OCI-LY3 (cell line): ENCODE measurements at regions not wholly inside any gene's neighbourhood (a gene's known extent, or its start where the extent isn't known, plus 50 kb on each side); places are given as distances from the start of the nearest gene placed in this dataset.

Source experiments
- H2AFZ ChIP-seq: fragments of 200-600, 300-600 bp; shearing (Covaris generic); 2 replicates; pipeline ENCODE4 v1.6.0; 2014; ENCODE audit warnings: antibody characterized with exemption, low read depth, low read length
- H3K27ac ChIP-seq: fragments of 200-600, 300-600 bp; sonication (generic); 2 replicates; pipeline ENCODE4 v1.5.1; 2014; ENCODE audit warnings: mild to moderate bottlenecking, low read length, moderate library complexity, mixed read lengths
- H3K27me3 ChIP-seq: fragments of 200-600, 300-600 bp; sonication (generic); 2 replicates; pipeline ENCODE4 v1.6.1; 2014; ENCODE audit warnings: low read depth, low read length, mixed read lengths
- H3K36me3 ChIP-seq: fragments of 200-600, 300-600 bp; sonication (generic); replicated peaks from 2 replicates; pipeline ENCODE3; 2014; ENCODE audit warnings: low read depth, low read length, mixed read lengths
- H3K4me1 ChIP-seq: fragments of 300-600, 200-600 bp; sonication (generic); 2 replicates; pipeline ENCODE4 v1.6.1; 2014; ENCODE audit warnings: low read length, mixed read lengths
- H3K4me2 ChIP-seq: fragments of 200-600, 300-600 bp; sonication (generic); 2 replicates; pipeline ENCODE4 v1.6.1; 2014; ENCODE audit warnings: low read length, mixed read lengths
- H3K4me3 ChIP-seq: fragments of 300-600, 200-600 bp; sonication (generic); 2 replicates; pipeline ENCODE4 v1.5.1; 2014; ENCODE audit warnings: antibody characterized with exemption, mild to moderate bottlenecking, low read length, moderate library complexity
- H3K79me2 ChIP-seq: fragments of 300-600, 200-600 bp; shearing (Covaris generic); 2 replicates; pipeline ENCODE4 v1.6.1; 2014; ENCODE audit warnings: mild to moderate bottlenecking, low read length, mixed read lengths
- H3K9ac ChIP-seq: fragments of 300-600, 200-600 bp; shearing (Covaris generic); 2 replicates; pipeline ENCODE4 v1.6.0; 2014; ENCODE audit warnings: mild to moderate bottlenecking, low read length, moderate library complexity
- H3K9me3 ChIP-seq: fragments of 200-600, 300-600 bp; shearing (Covaris generic); 2 replicates; pipeline ENCODE4 v1.6.1; 2014; ENCODE audit warnings: low read length, mixed read lengths; ENCODE audit not compliant: insufficient read depth
- H4K20me1 ChIP-seq: fragments of 200-600, 300-600 bp; sonication (generic); 2 replicates; pipeline ENCODE4 v1.6.1; 2016; ENCODE audit warnings: low read length, mixed read lengths; ENCODE audit not compliant: insufficient read depth
- EZH2phosphoT487 ChIP-seq: fragments of 200-600 bp; shearing (Covaris generic); IDR thresholded peaks from 2 replicates; pipeline ENCODE4 v1.6.1; 2018; ENCODE audit warnings: antibody characterized with exemption, mixed run types, low read depth
- TF ChIP-seq, protein P1 (sequence below): fragments of 200-600, 300-600 bp; sonication (generic); IDR thresholded peaks from 2 replicates; pipeline ENCODE4 v1.5.1; 2014; ENCODE audit warnings: antibody characterized with exemption, low read length, low read depth

DNA sequence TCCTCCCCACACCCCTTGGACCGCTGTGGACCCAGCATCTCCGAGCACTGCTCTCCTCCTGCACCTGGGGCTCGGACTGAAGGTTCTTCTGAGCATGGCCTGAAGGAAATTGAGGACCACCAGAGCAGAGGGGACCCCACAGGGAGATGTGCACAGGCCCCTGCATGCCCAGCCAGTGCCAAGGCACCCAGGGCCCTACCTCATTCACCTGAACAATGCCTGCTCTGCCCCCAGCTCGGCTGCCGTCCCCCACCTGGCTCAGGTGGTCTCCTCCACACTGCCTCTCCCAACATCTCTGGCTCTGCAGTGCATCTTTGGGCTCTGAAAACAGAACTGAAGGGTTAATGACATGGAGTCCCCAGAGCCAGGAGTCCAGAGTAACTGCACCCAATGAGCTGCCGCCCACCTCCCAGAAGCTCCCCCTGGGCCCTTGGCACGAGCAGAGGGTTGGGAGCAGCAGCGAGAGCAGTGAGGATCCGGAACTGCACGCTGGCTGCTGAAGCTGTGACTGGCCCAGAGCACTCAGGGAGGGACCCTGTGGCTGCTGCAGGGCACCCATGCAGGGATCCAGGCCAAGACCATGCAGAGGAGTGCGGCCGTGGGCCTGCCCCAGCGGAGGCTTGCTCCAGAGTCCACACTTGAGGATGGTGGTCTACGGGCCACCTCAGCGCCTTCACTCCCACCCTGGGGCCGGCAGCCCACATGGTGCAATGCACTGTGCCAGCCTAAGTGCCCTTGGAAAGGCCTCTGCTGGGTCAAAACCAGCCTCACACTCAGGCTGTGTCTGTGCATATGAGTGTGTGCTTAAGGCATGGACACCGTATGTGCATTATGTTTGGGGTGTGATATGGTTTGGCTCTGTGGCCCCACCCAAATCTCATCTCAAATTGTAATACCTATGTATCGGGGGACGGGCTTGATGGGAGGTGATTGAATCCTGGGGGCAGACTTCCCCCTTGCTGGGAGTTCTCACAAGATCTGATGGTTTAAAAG, 686.1 kb downstream of the TBC1D22A start:
- H3K27me3 ChIP-seq: no peaks in the 10 kb centered on the region
- no peak overlapping the region for H2AFZ ChIP-seq
- H3K4me1 ChIP-seq: no peaks in the 10 kb centered on the region
- no peak overlapping the region for H3K4me3 ChIP-seq
- no peak overlapping the region for H3K4me2 ChIP-seq
- no peaks in the 10 kb centered on the region for H3K79me2 ChIP-seq
- no peak for TF ChIP-seq EZH2phosphoT487
- TF ChIP-seq, protein P1, sequence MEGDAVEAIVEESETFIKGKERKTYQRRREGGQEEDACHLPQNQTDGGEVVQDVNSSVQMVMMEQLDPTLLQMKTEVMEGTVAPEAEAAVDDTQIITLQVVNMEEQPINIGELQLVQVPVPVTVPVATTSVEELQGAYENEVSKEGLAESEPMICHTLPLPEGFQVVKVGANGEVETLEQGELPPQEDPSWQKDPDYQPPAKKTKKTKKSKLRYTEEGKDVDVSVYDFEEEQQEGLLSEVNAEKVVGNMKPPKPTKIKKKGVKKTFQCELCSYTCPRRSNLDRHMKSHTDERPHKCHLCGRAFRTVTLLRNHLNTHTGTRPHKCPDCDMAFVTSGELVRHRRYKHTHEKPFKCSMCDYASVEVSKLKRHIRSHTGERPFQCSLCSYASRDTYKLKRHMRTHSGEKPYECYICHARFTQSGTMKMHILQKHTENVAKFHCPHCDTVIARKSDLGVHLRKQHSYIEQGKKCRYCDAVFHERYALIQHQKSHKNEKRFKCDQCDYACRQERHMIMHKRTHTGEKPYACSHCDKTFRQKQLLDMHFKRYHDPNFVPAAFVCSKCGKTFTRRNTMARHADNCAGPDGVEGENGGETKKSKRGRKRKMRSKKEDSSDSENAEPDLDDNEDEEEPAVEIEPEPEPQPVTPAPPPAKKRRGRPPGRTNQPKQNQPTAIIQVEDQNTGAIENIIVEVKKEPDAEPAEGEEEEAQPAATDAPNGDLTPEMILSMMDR: no peak
- no peaks in the 10 kb centered on the region for H3K36me3 ChIP-seq
- H3K27ac ChIP-seq: no peak overlapping the region
- H3K9ac ChIP-seq: no peak overlapping the region
- no peaks in the 10 kb centered on the region for H4K20me1 ChIP-seq
- peaks cover under 1% of the 10 kb centered on the region; the same call in 1 of the 2 replicates for H3K9me3 ChIP-seq

DNA sequence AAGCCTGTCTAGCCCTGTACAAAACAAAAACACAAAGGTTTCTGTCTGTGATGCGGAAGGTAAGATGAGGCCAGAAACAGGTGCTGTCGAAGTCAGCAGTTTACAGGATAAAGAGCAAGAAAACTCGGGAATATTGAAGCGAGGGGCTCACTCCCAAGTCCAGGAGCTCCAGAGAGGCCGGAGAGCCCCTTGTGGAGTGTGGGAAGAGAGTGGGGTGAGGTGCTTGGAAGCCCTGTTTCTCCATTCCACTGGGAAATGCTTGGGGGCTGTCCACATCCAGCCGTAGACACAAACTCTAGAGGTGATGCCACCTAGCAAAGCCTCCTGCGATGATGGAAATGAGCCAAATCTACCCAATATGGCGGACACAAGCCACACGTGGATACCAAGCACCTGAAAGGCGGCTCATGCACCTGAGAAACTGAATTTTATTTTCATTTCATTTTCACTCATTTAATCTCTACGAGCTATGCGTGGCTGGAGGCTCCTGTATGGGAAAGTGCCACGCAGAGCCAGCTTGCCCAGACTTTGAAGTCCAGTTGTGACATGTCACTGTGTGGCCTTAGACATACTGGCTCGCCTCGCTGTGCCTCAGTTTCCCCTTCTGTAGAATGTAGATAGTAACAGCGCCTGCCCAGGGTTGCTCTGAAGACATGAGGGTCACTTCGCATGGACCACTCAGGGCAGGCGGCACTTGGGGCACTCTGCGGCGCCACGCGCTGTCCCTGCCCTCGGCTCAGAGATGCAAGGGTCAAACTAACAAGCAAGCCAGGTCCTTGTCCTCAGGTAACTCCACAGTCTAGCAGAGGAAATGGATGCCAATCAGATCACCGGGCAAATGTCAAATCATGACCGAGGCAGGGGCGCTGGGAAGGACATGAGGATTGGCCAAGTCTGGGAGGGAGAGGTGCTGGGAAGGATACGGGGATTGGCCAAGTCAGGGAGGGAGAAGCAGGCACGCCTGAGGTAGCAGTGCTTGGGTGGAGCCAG, 684.7 kb downstream of the TBC1D22A start:
- H3K4me1 ChIP-seq: no peaks in the 10 kb centered on the region
- no peaks in the 10 kb centered on the region for H3K27me3 ChIP-seq
- H3K4me3 ChIP-seq: no peak overlapping the region
- H3K4me2 ChIP-seq: no peak overlapping the region
- H3K79me2 ChIP-seq: no peaks in the 10 kb centered on the region
- H2AFZ ChIP-seq: no peak overlapping the region
- H3K9ac ChIP-seq: no peak overlapping the region
- H3K27ac ChIP-seq: no peak overlapping the region
- TF ChIP-seq, protein P1: no peak
- no peak for TF ChIP-seq EZH2phosphoT487
- H3K9me3 ChIP-seq: peaks cover 5% of the 10 kb centered on the region
- H4K20me1 ChIP-seq: no peaks in the 10 kb centered on the region
- no peaks in the 10 kb centered on the region for H3K36me3 ChIP-seq

GRCh38 chr22:47446331-47446730, 683.9 kb downstream of the TBC1D22A start:
- no peaks in the 10 kb centered on the region for H4K20me1 ChIP-seq
- no peaks in the 10 kb centered on the region for H3K4me1 ChIP-seq
- no peak for TF ChIP-seq EZH2phosphoT487
- TF ChIP-seq, protein P1: no peak
- H3K27ac ChIP-seq: no peak overlapping the region
- H3K27me3 ChIP-seq: no peaks in the 10 kb centered on the region
- H3K9ac ChIP-seq: no peak overlapping the region
- H3K79me2 ChIP-seq: no peaks in the 10 kb centered on the region
- H2AFZ ChIP-seq: no peak overlapping the region
- no peaks in the 10 kb centered on the region for H3K36me3 ChIP-seq
- H3K4me2 ChIP-seq: no peak overlapping the region
- no peak overlapping the region for H3K4me3 ChIP-seq
- H3K9me3 ChIP-seq: peaks cover 9% of the 10 kb centered on the region
